Activated naive CD8-positive, alpha-beta T cell treated with anti-CD3 and anti-CD28 coated beads, Interleukin-2, amount 10 ng/mL, durations not matched to agents 7 days and 5 days (primary cell): ENCODE measurements at regions not wholly inside any gene's neighbourhood (a gene's known extent, or its start where the extent isn't known, plus 50 kb on each side); places are given as distances from the start of the nearest gene placed in this dataset.

ENCODE experiments used
- ATAC-seq: fragments of 150-1000 bp; cut with Tn5 transposase; one replicate; pipeline ENCODE4 v1.10.0; 2021; ENCODE audit warnings: low read depth, moderate library complexity
- POLR2A ChIA-PET: fragments of 350-600 bp; sonication (Branson Sonifier 250); formaldehyde crosslinking; loops from one replicate; lab custom pipeline; 2021; ENCODE audit warnings: antibody characterized with exemption; lab: Charles Lee
- DNase-seq: peaks from one replicate; pipeline ENCODE4 v3.0.0; 2021
- H3K27ac Mint-ChIP-seq: one replicate; pipeline ENCODE4 v1.8.0; 2022; ENCODE audit warnings: mild to moderate bottlenecking, mixed read lengths
- H3K27me3 Mint-ChIP-seq: one replicate; pipeline ENCODE4 v1.8.0; 2022; ENCODE audit warnings: mild to moderate bottlenecking, moderate library complexity, mixed read lengths
- H3K36me3 Mint-ChIP-seq: one replicate; pipeline ENCODE4 v1.8.0; 2021; ENCODE audit warnings: mild to moderate bottlenecking, mixed read lengths
- H3K4me1 Mint-ChIP-seq: one replicate; pipeline ENCODE4 v1.8.0; 2021; ENCODE audit warnings: mixed read lengths
- H3K4me3 Mint-ChIP-seq: one replicate; pipeline ENCODE4 v1.8.0; 2022; ENCODE audit warnings: mild to moderate bottlenecking, moderate library complexity, mixed read lengths
- H3K9me3 Mint-ChIP-seq: one replicate; pipeline ENCODE4 v1.8.0; 2021; ENCODE audit warnings: mixed read lengths

GRCh38 chr7:81180573-81180972, 261.7 kb upstream of the SEMA3C start:
- DNase-seq (no peak), ATAC-seq (no peak)
- no peak overlapping the region for H3K27ac Mint-ChIP-seq
- H3K4me3 Mint-ChIP-seq, result no peak overlapping the region
- H3K9me3 Mint-ChIP-seq, result peaks cover 5% of the 10 kb centered on the region
- no peaks in the 10 kb centered on the region for H3K4me1 Mint-ChIP-seq
- POLR2A ChIA-PET, result interaction anchor here (0.6 kb wide), 1 partner anchor 694 kb away, joined by 5 read pairs; no protein-coding TSS in a partner anchor
- no peaks in the 10 kb centered on the region for H3K36me3 Mint-ChIP-seq
- H3K27me3 Mint-ChIP-seq, result no peaks in the 10 kb centered on the region

DNA sequence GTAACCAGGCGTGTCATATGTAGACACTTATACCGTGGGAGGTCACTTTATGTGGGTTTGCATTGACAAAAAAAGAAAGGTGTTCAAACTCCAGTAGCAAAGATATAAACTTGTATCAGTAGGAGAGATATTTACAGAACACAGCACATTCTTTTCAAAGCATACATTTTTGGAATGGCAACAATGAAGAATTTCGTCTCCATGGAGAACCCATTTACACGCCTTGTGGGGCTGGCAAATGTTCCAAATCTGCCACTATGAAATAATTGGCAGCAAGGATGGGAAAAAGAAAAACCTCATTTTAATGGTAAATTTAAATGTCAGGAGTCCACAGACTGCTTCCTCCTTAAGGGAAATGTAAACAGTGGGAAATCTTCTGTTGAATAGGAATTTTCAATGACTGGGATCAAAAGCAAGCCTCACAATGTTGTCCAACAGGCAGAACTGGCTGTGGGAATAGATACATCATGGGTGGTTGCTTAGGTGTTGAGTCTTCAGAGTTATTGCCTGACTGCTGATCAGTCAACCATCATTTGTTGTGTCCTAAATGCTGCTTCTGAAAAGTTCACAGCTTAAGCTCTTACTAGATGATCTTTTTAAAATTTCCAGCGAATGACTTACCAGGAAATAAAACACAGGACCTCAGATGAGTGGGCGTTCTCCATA, 256.6 kb upstream of the SEMA3C start:
- no peaks in the 10 kb centered on the region for H3K27me3 Mint-ChIP-seq
- ATAC-seq, result no peak
- no peaks in the 10 kb centered on the region for H3K36me3 Mint-ChIP-seq
- no peaks in the 10 kb centered on the region for H3K4me1 Mint-ChIP-seq
- no peak for DNase-seq
- H3K9me3 Mint-ChIP-seq, result peaks cover 2% of the 10 kb centered on the region
- no peak overlapping the region for H3K27ac Mint-ChIP-seq
- POLR2A ChIA-PET, result no interaction called here
- no peak overlapping the region for H3K4me3 Mint-ChIP-seq

GRCh38 chr7:81173766-81174281, 255.0 kb upstream of the SEMA3C start:
- Mint-ChIP-seq H3K27me3 (no peaks in the 10 kb centered on the region), H3K4me1 (no peaks in the 10 kb centered on the region), H3K4me3 (no peak overlapping the region), H3K36me3 (no peaks in the 10 kb centered on the region), H3K9me3 (peaks cover 2% of the 10 kb centered on the region), H3K27ac (no peak overlapping the region)
- ATAC-seq (no peak), DNase-seq (no peak)
- POLR2A ChIA-PET, result no interaction called here

- no peak overlapping the region for H3K4me3 Mint-ChIP-seq
- POLR2A ChIA-PET, result no interaction called here
- H3K4me1 Mint-ChIP-seq, result no peaks in the 10 kb centered on the region
- H3K9me3 Mint-ChIP-seq, result no peaks in the 10 kb centered on the region
- H3K36me3 Mint-ChIP-seq, result no peaks in the 10 kb centered on the region
- no peak for DNase-seq
- H3K27me3 Mint-ChIP-seq, result no peaks in the 10 kb centered on the region
- no peak for ATAC-seq
- no peak overlapping the region for H3K27ac Mint-ChIP-seq
Measured at GRCh38 chr7:81170291-81170690, 251.4 kb upstream of the SEMA3C start.

GRCh38 chr7:81167934-81168333, 249.1 kb upstream of the SEMA3C start:
- H3K36me3 Mint-ChIP-seq, result no peaks in the 10 kb centered on the region
- no peak overlapping the region for H3K27ac Mint-ChIP-seq
- ATAC-seq (no peak), DNase-seq (no peak)
- no peaks in the 10 kb centered on the region for H3K27me3 Mint-ChIP-seq
- H3K4me1 Mint-ChIP-seq, result no peaks in the 10 kb centered on the region
- POLR2A ChIA-PET, result no interaction called here
- no peak overlapping the region for H3K4me3 Mint-ChIP-seq
- no peaks in the 10 kb centered on the region for H3K9me3 Mint-ChIP-seq

DNA sequence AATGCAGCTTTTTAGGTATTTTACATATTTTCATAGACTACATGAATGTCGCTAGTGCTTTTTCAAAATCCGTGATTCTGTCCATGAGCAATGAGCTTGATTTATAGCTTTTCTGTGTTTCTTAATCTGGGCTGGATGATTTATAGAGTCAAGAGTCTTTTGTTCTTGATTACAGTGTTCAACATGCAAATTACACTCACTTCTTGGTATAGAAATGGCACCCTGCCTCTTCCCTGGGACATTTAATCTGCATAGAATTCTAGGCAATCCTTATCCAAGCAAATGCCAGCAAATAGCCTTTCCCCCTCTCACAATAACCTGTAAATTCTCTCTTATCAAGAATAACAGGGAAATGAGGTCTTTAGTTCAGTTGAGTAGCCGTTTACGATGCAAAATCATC, 246.2 kb upstream of the SEMA3C start:
- H3K27ac Mint-ChIP-seq, result no peak overlapping the region
- ATAC-seq (no peak), DNase-seq (no peak)
- no peaks in the 10 kb centered on the region for H3K27me3 Mint-ChIP-seq
- no peaks in the 10 kb centered on the region for H3K36me3 Mint-ChIP-seq
- no peak overlapping the region for H3K4me3 Mint-ChIP-seq
- POLR2A ChIA-PET, result no interaction called here
- no peaks in the 10 kb centered on the region for H3K4me1 Mint-ChIP-seq
- H3K9me3 Mint-ChIP-seq, result peaks cover 2% of the 10 kb centered on the region

GRCh38 chr7:81162771-81163525, 244.1 kb upstream of the SEMA3C start:
- no peak for ATAC-seq
- POLR2A ChIA-PET, result no interaction called here

GRCh38 chr7:81162234-81162633, 243.4 kb upstream of the SEMA3C start:
- Mint-ChIP-seq H3K27me3 (peaks cover 2% of the 10 kb centered on the region), H3K36me3 (no peaks in the 10 kb centered on the region), H3K4me3 (no peak overlapping the region), H3K4me1 (no peaks in the 10 kb centered on the region), H3K27ac (no peak overlapping the region), H3K9me3 (peaks cover 2% of the 10 kb centered on the region)
- ATAC-seq (no peak), DNase-seq (no peak)
- POLR2A ChIA-PET, result no interaction called here

More at GRCh38 chr7:81162771-81163525, 244.1 kb upstream of the SEMA3C start:
- Mint-ChIP-seq H3K27ac (no peak overlapping the region), H3K4me1 (no peaks in the 10 kb centered on the region), H3K36me3 (no peaks in the 10 kb centered on the region), H3K4me3 (no peak overlapping the region), H3K27me3 (no peaks in the 10 kb centered on the region), H3K9me3 (peaks cover 2% of the 10 kb centered on the region)
- DNase-seq, result no peak

- H3K9me3 Mint-ChIP-seq, result peaks cover 2% of the 10 kb centered on the region
- H3K4me3 Mint-ChIP-seq, result no peak overlapping the region
- no peak overlapping the region for H3K27ac Mint-ChIP-seq
- peaks cover 2% of the 10 kb centered on the region for H3K27me3 Mint-ChIP-seq
- H3K4me1 Mint-ChIP-seq, result no peaks in the 10 kb centered on the region
- DNase-seq, result no peak
- H3K36me3 Mint-ChIP-seq, result no peaks in the 10 kb centered on the region
- no peak for ATAC-seq
- POLR2A ChIA-PET, result no interaction called here
Measured at GRCh38 chr7:81161451-81162075, 242.7 kb upstream of the SEMA3C start.

- DNase-seq (no peak), ATAC-seq (no peak)
- H3K4me1 Mint-ChIP-seq, result no peaks in the 10 kb centered on the region
- no peak overlapping the region for H3K27ac Mint-ChIP-seq
- H3K27me3 Mint-ChIP-seq, result peaks cover 2% of the 10 kb centered on the region
- H3K9me3 Mint-ChIP-seq, result peaks cover 2% of the 10 kb centered on the region
- H3K36me3 Mint-ChIP-seq, result no peaks in the 10 kb centered on the region
- no peak overlapping the region for H3K4me3 Mint-ChIP-seq
- POLR2A ChIA-PET, result no interaction called here
Measured at GRCh38 chr7:81159402-81159801, 240.6 kb upstream of the SEMA3C start.

GRCh38 chr7:81158189-81158588, 239.3 kb upstream of the SEMA3C start:
- Mint-ChIP-seq H3K36me3 (no peaks in the 10 kb centered on the region), H3K4me3 (no peak overlapping the region), H3K27me3 (peaks cover 2% of the 10 kb centered on the region), H3K9me3 (peaks cover 2% of the 10 kb centered on the region), H3K4me1 (no peaks in the 10 kb centered on the region), H3K27ac (no peak overlapping the region)
- POLR2A ChIA-PET, result no interaction called here
- no peak for ATAC-seq
- no peak for DNase-seq

DNA sequence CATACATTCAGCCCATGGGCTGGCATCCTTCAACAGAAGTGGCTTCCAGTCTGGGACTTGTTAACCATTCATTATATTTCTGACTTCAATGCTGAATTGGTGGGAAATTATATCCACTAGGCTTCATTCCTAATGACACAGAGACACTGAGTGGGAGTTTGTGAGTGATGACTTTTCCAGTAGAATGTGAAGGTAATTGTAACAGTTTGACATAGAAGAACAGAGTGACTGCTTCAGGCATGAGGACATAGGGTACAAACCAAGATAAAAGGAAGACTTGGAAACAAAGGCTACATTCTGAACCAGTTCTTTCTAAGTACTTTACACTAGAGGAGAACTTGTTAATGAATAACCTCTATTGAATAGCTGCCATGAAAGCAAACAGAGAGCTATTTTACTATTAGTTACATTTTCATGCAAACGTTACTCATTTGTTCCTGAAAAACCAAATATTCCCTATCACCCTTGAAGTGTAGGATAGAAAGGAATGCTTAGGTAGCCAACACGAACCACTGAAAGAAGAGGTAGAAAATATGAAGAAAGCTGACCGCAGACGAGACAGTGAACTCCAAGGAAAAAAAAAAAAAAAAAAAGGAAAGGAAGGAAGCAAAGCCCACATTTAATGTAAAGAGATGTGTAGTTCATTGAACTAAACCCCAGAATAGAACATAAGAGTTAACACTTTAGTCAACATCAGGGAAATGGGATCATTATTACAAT, 237.0 kb upstream of the SEMA3C start:
- Mint-ChIP-seq H3K4me3 (no peak overlapping the region), H3K36me3 (no peaks in the 10 kb centered on the region), H3K9me3 (no peaks in the 10 kb centered on the region), H3K27me3 (peaks cover 2% of the 10 kb centered on the region), H3K27ac (no peak overlapping the region), H3K4me1 (no peaks in the 10 kb centered on the region)
- ATAC-seq (no peak), DNase-seq (no peak)
- POLR2A ChIA-PET, result no interaction called here

- peaks cover 2% of the 10 kb centered on the region for H3K27me3 Mint-ChIP-seq
- no peak for ATAC-seq
Measured at GRCh38 chr7:81154565-81154964, 235.7 kb upstream of the SEMA3C start.

More at GRCh38 chr7:81154565-81154964, 235.7 kb upstream of the SEMA3C start:
- POLR2A ChIA-PET, result no interaction called here
- H3K27ac Mint-ChIP-seq, result no peak overlapping the region
- H3K4me1 Mint-ChIP-seq, result no peaks in the 10 kb centered on the region
- H3K36me3 Mint-ChIP-seq, result no peaks in the 10 kb centered on the region
- H3K9me3 Mint-ChIP-seq, result no peaks in the 10 kb centered on the region
- H3K4me3 Mint-ChIP-seq, result no peak overlapping the region
- DNase-seq, result no peak
